ENCODE measurements at regions not wholly inside any gene's neighbourhood (a gene's known extent, or its start where the extent isn't known, plus 50 kb on each side); places are given as distances from the start of the nearest gene placed in this dataset.

- TF ChIP-seq JUNB (IDR thresholded peaks at IDR 0.05), result no peak
- no peak for TF ChIP-seq CTCF (IDR thresholded peaks at IDR 0.05 in 2 of 3, conservative IDR thresholded peaks at IDR 0.05 in 1 of 3; ENCODE audit: control insufficient read depth in 2 of 3, extremely low read depth in 1 of 3, insufficient read depth in 1 of 3, low read depth in 3 of 3, low read length in 3 of 3)
- TF ChIP-seq HCFC1 (IDR thresholded peaks at IDR 0.05; ENCODE audit: low read length), result no peak
- no peak for TF ChIP-seq TBL1XR1 (IDR thresholded peaks at IDR 0.05; ENCODE audit: low read depth, low read length)
- no peak for TF ChIP-seq MLLT1 (IDR thresholded peaks at IDR 0.05)
- TF ChIP-seq ZBTB33 (IDR thresholded peaks at IDR 0.05), result no peak
- no peak for TF ChIP-seq PKNOX1 (IDR thresholded peaks at IDR 0.05)
- TF ChIP-seq IKZF1 (conservative IDR thresholded peaks at IDR 0.05), result no peak
- TF ChIP-seq PBX3 (IDR thresholded peaks at IDR 0.05; ENCODE audit: insufficient replicate concordance, low read depth, low read length), result no peak
- TF ChIP-seq CREB1 (IDR thresholded peaks at IDR 0.05; ENCODE audit: low read depth), result no peak
- TF ChIP-seq SMC3 (IDR thresholded peaks at IDR 0.05; ENCODE audit: borderline replicate concordance, low read length), result no peak
- no peak for TF ChIP-seq REST (IDR thresholded peaks at IDR 0.05; ENCODE audit: low read depth, low read length)
- TF ChIP-seq POLR2A (IDR thresholded peaks at IDR 0.05; ENCODE audit: low read depth, low read length), result no peak
- TF ChIP-seq EZH2 (IDR thresholded peaks at IDR 0.05; ENCODE audit: borderline replicate concordance, control insufficient read depth, low read depth, low read length), result no peak
These were observed 994.5 kb upstream of the TENM4 start for GRCh38 chr11:80435345-80435744.
